Esophagus (tissue), 2 donors: ENCODE measurements at regions not wholly inside any gene's neighbourhood (a gene's known extent, or its start where the extent isn't known, plus 50 kb on each side); places are given as distances from the start of the nearest gene placed in this dataset.

Experiments used
- H3K27ac ChIP-seq, 2 donors: one replicate each; pipeline ENCODE4 v1.5.1; 2013; ENCODE audit warnings: low read depth in 2 of 2, mild to moderate bottlenecking in 2 of 2, inconsistent platforms in 1 of 2, low read length in 1 of 2, moderate library complexity in 1 of 2
- H3K27me3 ChIP-seq, 2 donors: one replicate each; pipeline ENCODE4 v1.6.1; 2013; ENCODE audit warnings: low read length in 2 of 2, control low read depth in 1 of 2, mild to moderate bottlenecking in 1 of 2; ENCODE audit not compliant: insufficient read depth in 2 of 2, control insufficient read depth in 1 of 2
- H3K36me3 ChIP-seq, 2 donors: one replicate each; pipeline ENCODE4 v1.6.1; 2013; ENCODE audit warnings: low read length in 1 of 2; ENCODE audit not compliant: control insufficient read depth in 2 of 2, insufficient read depth in 2 of 2
- H3K4me1 ChIP-seq, 2 donors: one replicate each; pipeline ENCODE4 v1.6.1; 2013; ENCODE audit warnings: low read length in 1 of 2; ENCODE audit not compliant: control insufficient read depth in 2 of 2, insufficient read depth in 2 of 2
- H3K4me3 ChIP-seq, 2 donors: one replicate each; pipeline ENCODE4 v1.5.1; 2013; ENCODE audit warnings: low read length in 2 of 2, mild to moderate bottlenecking in 2 of 2, low read depth in 1 of 2, moderate library complexity in 1 of 2
- H3K9me3 ChIP-seq, 2 donors: one replicate each; pipeline ENCODE4 v1.6.1; 2013; ENCODE audit warnings: mild to moderate bottlenecking in 2 of 2, low read depth in 1 of 2, low read length in 1 of 2, moderate library complexity in 1 of 2; ENCODE audit not compliant: control insufficient read depth in 2 of 2, insufficient read depth in 1 of 2
- WGBS, 2 donors: extraction: QIAGEN DNeasy Blood & Tissue Kit; methylation state at CpG; one replicate each; pipeline ENCODE4 v1.1.7; 2013; 5-methylcytosine and 5-hydroxymethylcytosine counted together
- donor health status: healthy with polysubstance abuse.
- donor health status: Bipolar disorder and iron deficiency.

DNA sequence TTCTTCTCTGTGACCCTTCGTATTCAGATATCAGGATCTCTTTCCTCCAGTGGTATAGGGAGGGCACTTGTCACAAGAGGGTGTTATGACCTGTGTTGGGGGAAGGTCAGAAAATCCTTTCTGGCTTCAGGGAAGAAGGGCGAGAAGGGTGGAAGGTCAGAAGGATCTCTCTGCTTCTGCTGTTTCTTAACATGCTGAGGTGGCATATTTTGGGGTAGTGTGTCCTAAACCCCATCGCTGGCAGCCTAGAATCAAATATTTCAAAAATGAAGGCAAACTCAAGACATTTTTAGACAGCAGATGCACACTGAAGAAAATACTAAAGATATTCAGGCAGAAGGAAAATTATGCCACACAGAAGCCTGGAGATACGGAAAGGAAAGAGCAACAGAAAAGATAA, 207.6 kb downstream of the TM2D1 start:
- Histone ChIP-seq H3K27me3 (no peaks in the 10 kb centered on the region), H3K4me3 (no peak overlapping the region), H3K9me3 (no peaks in the 10 kb centered on the region), H3K36me3 (no peaks in the 10 kb centered on the region), H3K27ac (no peak overlapping the region), H3K4me1 (no peaks in the 10 kb centered on the region)
- 93 to 95% methylated on average over 4 of the region's 4 CpGs for WGBS, 2 donors

GRCh38 chr1:61515096-61515495, 209.8 kb downstream of the TM2D1 start:
- H3K9me3 ChIP-seq = peaks cover 0 to under 1% of the 10 kb centered on the region in 2 donors
- H3K4me1 ChIP-seq = no peaks in the 10 kb centered on the region
- no peaks in the 10 kb centered on the region for H3K36me3 ChIP-seq
- no peaks in the 10 kb centered on the region for H3K27me3 ChIP-seq
- H3K4me3 ChIP-seq = no peak overlapping the region
- 91 to 95% methylated on average over 2 of the region's 2 CpGs for WGBS, 2 donors
- no peak overlapping the region for H3K27ac ChIP-seq
